H1 (cell line): ENCODE measurements at regions not wholly inside any gene's neighbourhood (a gene's known extent, or its start where the extent isn't known, plus 50 kb on each side); places are given as distances from the start of the nearest gene placed in this dataset.

Experiments used
- ASH2L ChIP-seq: fragments of 200-600, 300-600 bp; sonication (generic); IDR thresholded peaks from one replicate; pipeline ENCODE4 v1.7.1; 2017; ENCODE audit warnings: low read length
- ATF2 ChIP-seq: IDR thresholded peaks from 2 replicates; pipeline ENCODE4 v1.6.1; 2012; ENCODE audit warnings: low read length, inconsistent platforms
- BACH1 ChIP-seq: IDR thresholded peaks from 2 replicates; pipeline ENCODE4 v1.6.1; 2012; ENCODE audit warnings: low read length, improper control_type of control experiment
- E2F6 ChIP-seq: IDR thresholded peaks from 2 replicates; pipeline ENCODE4 v1.6.1; 2012; ENCODE audit warnings: inconsistent platforms
- KDM1A ChIP-seq: fragments of 200-600, 300-600 bp; sonication (generic); IDR thresholded peaks from 2 replicates; pipeline ENCODE4 v1.7.1; 2016; ENCODE audit warnings: mild to moderate bottlenecking, low read length, borderline replicate concordance
- KDM5A ChIP-seq: fragments of 200-600 bp; IDR thresholded peaks from 2 replicates; pipeline ENCODE4 v1.7.1; 2012; ENCODE audit warnings: mild to moderate bottlenecking, low read length, inconsistent platforms, mixed read lengths

GRCh38 chr22:47240116-47240515, 477.7 kb downstream of the TBC1D22A start (continued):
- TF ChIP-seq E2F6: no peak
- no peak for TF ChIP-seq ATF2
- no peak for TF ChIP-seq KDM5A
- no peak for TF ChIP-seq BACH1
- TF ChIP-seq ASH2L: no peak
- no peak for TF ChIP-seq KDM1A
